Keratinocyte (primary cell): ENCODE measurements at regions not wholly inside any gene's neighbourhood (a gene's known extent, or its start where the extent isn't known, plus 50 kb on each side); places are given as distances from the start of the nearest gene placed in this dataset.

Experiments used
- DNase-seq: peaks from one replicate; pipeline ENCODE4 v3.0.0-alpha.2; 2011; ENCODE audit warnings: low read depth, missing footprints, low spot score
- FAIRE-seq: peaks from 2 replicates; lab custom pipeline; 2011; peaks lifted over from hg19 to GRCh38; lab: Jason Lieb, UNC
- H2AFZ ChIP-seq: 2 replicates; pipeline ENCODE4 v1.6.0; 2012; ENCODE audit warnings: low read length, control low read depth, inconsistent platforms; ENCODE audit not compliant: control insufficient read depth
- H3K27ac ChIP-seq: 2 replicates; pipeline ENCODE4 v1.5.1; 2011; ENCODE audit warnings: low read length; ENCODE audit not compliant: control insufficient read depth, insufficient read depth
- H3K27me3 ChIP-seq: 3 replicates; pipeline ENCODE4 v1.6.0; 2011; ENCODE audit warnings: low read length; ENCODE audit not compliant: control insufficient read depth, insufficient read depth; ENCODE audit errors: extremely low read depth
- H3K36me3 ChIP-seq, 2 experiments: 2 replicates in 1 of 2; 3 replicates in 1 of 2; pipeline ENCODE4 v1.5.1; 2011; ENCODE audit warnings: low read length in 2 of 2, mild to moderate bottlenecking in 1 of 2; ENCODE audit not compliant: control insufficient read depth in 2 of 2, insufficient read depth in 2 of 2; ENCODE audit errors: extremely low read depth in 1 of 2
- H3K4me1 ChIP-seq: 3 replicates; pipeline ENCODE4 v1.5.1; 2011; ENCODE audit warnings: low read length; ENCODE audit not compliant: control insufficient read depth, insufficient read depth; ENCODE audit errors: extremely low read depth
- H3K4me2 ChIP-seq: 3 replicates; pipeline ENCODE4 v1.6.0; 2011; ENCODE audit warnings: low read depth, low read length; ENCODE audit not compliant: control insufficient read depth, insufficient read depth; ENCODE audit errors: extremely low read depth
- H3K4me3 ChIP-seq, 3 experiments: fragments of 200-600 bp in 1 of 3; sonication (generic) in 1 of 3; 2 replicates in 2 of 3; 3 replicates in 1 of 3; pipeline ENCODE4 v1.5.1; 2011 to 2016; ENCODE audit warnings: low read length in 3 of 3, mild to moderate bottlenecking in 3 of 3, control low read depth in 2 of 3, inconsistent platforms in 1 of 3, low read depth in 1 of 3, mixed read lengths in 1 of 3, mixed run types in 1 of 3, moderate library complexity in 1 of 3; ENCODE audit not compliant: control insufficient read depth in 2 of 3, insufficient read depth in 2 of 3; ENCODE audit errors: extremely low read depth in 1 of 3
- H3K79me2 ChIP-seq: 2 replicates; pipeline ENCODE4 v1.6.0; 2012; ENCODE audit warnings: low read length; ENCODE audit not compliant: control insufficient read depth, insufficient read depth
- H3K9ac ChIP-seq: 3 replicates; pipeline ENCODE4 v1.6.0; 2011; ENCODE audit warnings: low read length; ENCODE audit not compliant: control insufficient read depth, insufficient read depth; ENCODE audit errors: extremely low read depth
- H3K9me1 ChIP-seq: 3 replicates; pipeline ENCODE4 v1.6.0; 2011; ENCODE audit warnings: low read length; ENCODE audit not compliant: control insufficient read depth, insufficient read depth; ENCODE audit errors: extremely low read depth
- H3K9me3 ChIP-seq: 2 replicates; pipeline ENCODE4 v1.5.1; 2012; ENCODE audit warnings: low read depth, low read length; ENCODE audit not compliant: control insufficient read depth
- H4K20me1 ChIP-seq: 3 replicates; pipeline ENCODE4 v1.6.0; 2011; ENCODE audit warnings: low read length; ENCODE audit not compliant: control insufficient read depth, insufficient read depth; ENCODE audit errors: extremely low read depth
- CTCF ChIP-seq, 3 experiments: IDR thresholded peaks in 1 of 3; conservative IDR thresholded peaks in 1 of 3; optimal IDR thresholded peaks in 1 of 3; 2 replicates in 2 of 3; 3 replicates in 1 of 3; pipeline versions ENCODE3 to v1.5.1; 2011; ENCODE audit warnings: low read length in 3 of 3, mild to moderate bottlenecking in 3 of 3, moderate library complexity in 2 of 3, control low read depth in 1 of 3, inconsistent platforms in 1 of 3; ENCODE audit not compliant: insufficient read depth in 2 of 3; ENCODE audit errors: extremely low read depth in 1 of 3
- EZH2 ChIP-seq: IDR thresholded peaks from one replicate; pipeline ENCODE4 v1.6.1; 2012; ENCODE audit warnings: inconsistent platforms, mild to moderate bottlenecking, low read length, moderate library complexity
- dilution Hi-C: fragments of 300-500 bp; cut with MboI; formaldehyde crosslinking; loops from one replicate; pipeline ENCODE4 v1.7.0; 2020; ENCODE audit warnings: low sequenced_read_pairs; ENCODE audit not compliant: extremely low pct_ligation_motif_present

GRCh38 chr4:184548648-184549341, 74.4 kb upstream of the IRF2 start:
- Histone ChIP-seq H4K20me1 (no peaks in the 10 kb centered on the region), H3K9me3 (no peaks in the 10 kb centered on the region), H2AFZ (no peak overlapping the region), H3K4me3 (no peak overlapping the region), H3K27ac (no peak overlapping the region), H3K9me1 (no peaks in the 10 kb centered on the region), H3K79me2 (no peaks in the 10 kb centered on the region), H3K4me1 (no peaks in the 10 kb centered on the region), H3K27me3 (no peaks in the 10 kb centered on the region), H3K36me3 (no peaks in the 10 kb centered on the region), H3K9ac (no peak overlapping the region), H3K4me2 (no peak overlapping the region)
- DNase-seq = no peak
- TF ChIP-seq EZH2 (no peak), CTCF (optimal IDR thresholded peaks at IDR 0.05 in 1 of 3, IDR thresholded peaks at IDR 0.05 in 1 of 3, conservative IDR thresholded peaks at IDR 0.05 in 1 of 3; ENCODE audit: extremely low read depth in 1 of 3, insufficient read depth in 2 of 3, low read length in 3 of 3) (no peak)
- FAIRE-seq = no peak
- dilution Hi-C loops = no loop called here

- no peaks in the 10 kb centered on the region for H3K9me3 ChIP-seq
- H2AFZ ChIP-seq = no peak overlapping the region
- FAIRE-seq (no peak), DNase-seq (no peak)
- H3K36me3 ChIP-seq = no peaks in the 10 kb centered on the region
- H3K9ac ChIP-seq = no peak overlapping the region
- dilution Hi-C loops = no loop called here
- H3K4me3 ChIP-seq = no peak overlapping the region
- H3K9me1 ChIP-seq = no peaks in the 10 kb centered on the region
- H3K4me1 ChIP-seq = no peaks in the 10 kb centered on the region
- no peak overlapping the region for H3K4me2 ChIP-seq
- H3K79me2 ChIP-seq = no peaks in the 10 kb centered on the region
- H3K27me3 ChIP-seq = no peaks in the 10 kb centered on the region
- TF ChIP-seq CTCF (optimal IDR thresholded peaks at IDR 0.05 in 1 of 3, IDR thresholded peaks at IDR 0.05 in 1 of 3, conservative IDR thresholded peaks at IDR 0.05 in 1 of 3; ENCODE audit: extremely low read depth in 1 of 3, insufficient read depth in 2 of 3, low read length in 3 of 3) = no peak
- no peak for TF ChIP-seq EZH2
- H3K27ac ChIP-seq = no peak overlapping the region
- H4K20me1 ChIP-seq = no peaks in the 10 kb centered on the region
Measured at GRCh38 chr4:184548316-184548647, 73.9 kb upstream of the IRF2 start.
